ENCODE measurements at regions not wholly inside any gene's neighbourhood (a gene's known extent, or its start where the extent isn't known, plus 50 kb on each side); places are given as distances from the start of the nearest gene placed in this dataset.

DNA sequence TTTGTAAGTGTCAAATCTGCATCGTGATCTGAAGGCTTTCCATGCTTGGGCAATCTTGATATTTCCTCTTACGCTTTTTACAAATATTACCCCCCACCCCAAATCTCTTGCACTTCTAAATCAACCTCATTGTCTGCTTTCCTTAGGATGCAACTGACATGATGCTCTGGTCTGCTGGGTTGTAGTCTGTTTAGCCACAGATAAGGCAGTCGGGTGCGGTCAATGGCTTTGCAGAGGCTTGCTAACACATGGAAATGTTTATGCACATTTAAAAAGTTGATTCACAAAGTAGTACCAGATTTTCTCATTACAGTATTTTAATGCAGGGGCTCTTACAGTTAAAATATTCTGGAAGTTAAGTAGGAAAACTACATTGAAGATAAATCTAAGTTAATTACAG, 172.5 kb downstream of the BAMBI start:
- no peak for DNase-seq (ENCODE audit: low read depth in 2 of 2)
- H3K4me2 ChIP-seq (ENCODE audit: extremely low read depth, insufficient read depth, low read length): no peak overlapping the region

DNA sequence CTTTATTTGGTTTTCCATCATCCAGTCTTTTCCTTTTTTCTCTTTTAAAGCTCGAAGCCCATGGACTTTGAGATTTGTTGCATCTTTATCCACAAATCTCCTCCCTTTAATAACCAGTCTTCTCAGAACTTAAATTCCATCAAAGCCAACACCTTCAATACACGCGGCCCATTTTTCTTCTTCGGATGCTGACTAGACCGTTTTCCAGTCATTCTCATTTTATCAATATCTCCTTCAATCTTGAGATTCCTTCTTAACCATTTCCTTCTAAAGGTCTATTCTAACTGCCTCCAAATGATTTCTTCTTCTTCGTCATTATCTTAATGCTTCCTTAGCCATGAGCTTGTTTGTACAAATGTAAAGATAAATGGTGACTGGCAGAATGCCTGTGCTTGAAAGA, 173.5 kb downstream of the BAMBI start:
- Histone ChIP-seq H3K27me3 (ENCODE audit: control insufficient read depth, insufficient read depth, low read length) (peaks cover 8% of the 10 kb centered on the region), H4K20me1 (ENCODE audit: control insufficient read depth, extremely low read depth, insufficient read depth, low read length) (no peaks in the 10 kb centered on the region), H3K4me3 (replicated peaks in 1 of 4; ENCODE audit: control extremely low read depth in 1 of 4, insufficient read depth in 1 of 4, low read depth in 3 of 4, low read length in 4 of 4) (no peak overlapping the region), H2AFZ (ENCODE audit: low read length) (no peak overlapping the region), H3K4me2 (ENCODE audit: extremely low read depth, insufficient read depth, low read length) (no peak overlapping the region), H3K36me3 (ENCODE audit: control insufficient read depth, insufficient read depth, low read length) (no peaks in the 10 kb centered on the region), H3K27ac (ENCODE audit: insufficient read depth, low read length) (no peak overlapping the region), H3K79me2 (ENCODE audit: control insufficient read depth, insufficient read depth, low read length) (no peaks in the 10 kb centered on the region), H3K9ac (ENCODE audit: insufficient read depth, low read length) (no peak overlapping the region), H3K4me1 (ENCODE audit: control insufficient read depth, extremely low read depth, insufficient read depth, low read length) (no peaks in the 10 kb centered on the region), H3K9me3 (ENCODE audit: control insufficient read depth, insufficient read depth, low read depth, low read length) (no peaks in the 10 kb centered on the region)
- no peak for TF ChIP-seq EZH2 (IDR thresholded peaks at IDR 0.05; ENCODE audit: low read length, missing control alignments)
- TF ChIP-seq, protein P1, sequence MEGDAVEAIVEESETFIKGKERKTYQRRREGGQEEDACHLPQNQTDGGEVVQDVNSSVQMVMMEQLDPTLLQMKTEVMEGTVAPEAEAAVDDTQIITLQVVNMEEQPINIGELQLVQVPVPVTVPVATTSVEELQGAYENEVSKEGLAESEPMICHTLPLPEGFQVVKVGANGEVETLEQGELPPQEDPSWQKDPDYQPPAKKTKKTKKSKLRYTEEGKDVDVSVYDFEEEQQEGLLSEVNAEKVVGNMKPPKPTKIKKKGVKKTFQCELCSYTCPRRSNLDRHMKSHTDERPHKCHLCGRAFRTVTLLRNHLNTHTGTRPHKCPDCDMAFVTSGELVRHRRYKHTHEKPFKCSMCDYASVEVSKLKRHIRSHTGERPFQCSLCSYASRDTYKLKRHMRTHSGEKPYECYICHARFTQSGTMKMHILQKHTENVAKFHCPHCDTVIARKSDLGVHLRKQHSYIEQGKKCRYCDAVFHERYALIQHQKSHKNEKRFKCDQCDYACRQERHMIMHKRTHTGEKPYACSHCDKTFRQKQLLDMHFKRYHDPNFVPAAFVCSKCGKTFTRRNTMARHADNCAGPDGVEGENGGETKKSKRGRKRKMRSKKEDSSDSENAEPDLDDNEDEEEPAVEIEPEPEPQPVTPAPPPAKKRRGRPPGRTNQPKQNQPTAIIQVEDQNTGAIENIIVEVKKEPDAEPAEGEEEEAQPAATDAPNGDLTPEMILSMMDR (conservative IDR thresholded peaks at IDR 0.05 in 1 of 2, IDR thresholded peaks at IDR 0.05 in 1 of 2; ENCODE audit: low read depth in 1 of 2, low read length in 2 of 2): no peak
- DNase-seq (ENCODE audit: low read depth in 2 of 2): no peak

More for the DNA sequence above, 172.5 kb downstream of the BAMBI start:
- Histone ChIP-seq H3K36me3 (ENCODE audit: control insufficient read depth, insufficient read depth, low read length) (no peaks in the 10 kb centered on the region), H3K79me2 (ENCODE audit: control insufficient read depth, insufficient read depth, low read length) (no peaks in the 10 kb centered on the region), H3K4me3 (replicated peaks in 1 of 4; ENCODE audit: control extremely low read depth in 1 of 4, insufficient read depth in 1 of 4, low read depth in 3 of 4, low read length in 4 of 4) (no peak overlapping the region), H3K27me3 (ENCODE audit: control insufficient read depth, insufficient read depth, low read length) (peaks cover 8% of the 10 kb centered on the region), H3K27ac (ENCODE audit: insufficient read depth, low read length) (no peak overlapping the region), H3K4me1 (ENCODE audit: control insufficient read depth, extremely low read depth, insufficient read depth, low read length) (no peaks in the 10 kb centered on the region), H3K9ac (ENCODE audit: insufficient read depth, low read length) (no peak overlapping the region), H2AFZ (ENCODE audit: low read length) (no peak overlapping the region), H3K9me3 (ENCODE audit: control insufficient read depth, insufficient read depth, low read depth, low read length) (no peaks in the 10 kb centered on the region), H4K20me1 (ENCODE audit: control insufficient read depth, extremely low read depth, insufficient read depth, low read length) (no peaks in the 10 kb centered on the region)
- TF ChIP-seq, protein P1 (conservative IDR thresholded peaks at IDR 0.05 in 1 of 2, IDR thresholded peaks at IDR 0.05 in 1 of 2; ENCODE audit: low read depth in 1 of 2, low read length in 2 of 2): no peak
- no peak for TF ChIP-seq EZH2 (IDR thresholded peaks at IDR 0.05; ENCODE audit: low read length, missing control alignments)

DNA sequence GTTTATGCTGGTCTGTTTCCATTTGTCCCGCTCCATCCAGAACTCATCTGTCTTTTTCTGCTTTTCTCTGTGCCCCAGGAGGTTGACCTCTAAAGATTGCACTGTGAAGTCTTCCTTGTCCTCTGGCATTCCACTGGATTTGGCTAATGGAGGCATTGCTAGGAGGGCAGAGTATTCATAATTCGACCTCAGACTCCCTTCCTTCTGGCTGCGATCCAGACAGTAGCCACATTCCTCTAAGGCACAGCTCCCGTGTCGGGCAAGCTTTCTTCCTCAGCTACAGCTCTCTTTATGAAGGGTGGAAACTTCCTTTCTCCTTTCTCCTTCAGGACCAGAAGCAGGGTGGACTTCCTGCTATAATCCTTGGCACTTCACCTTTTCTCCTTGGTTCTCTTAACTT, 175.9 kb downstream of the BAMBI start:
- TF ChIP-seq EZH2 (IDR thresholded peaks at IDR 0.05; ENCODE audit: low read length, missing control alignments): no peak
- TF ChIP-seq, protein P1 (conservative IDR thresholded peaks at IDR 0.05 in 1 of 2, IDR thresholded peaks at IDR 0.05 in 1 of 2; ENCODE audit: low read depth in 1 of 2, low read length in 2 of 2): no peak
- peaks cover 8% of the 10 kb centered on the region for H3K27me3 ChIP-seq (ENCODE audit: control insufficient read depth, insufficient read depth, low read length)
- H3K27ac ChIP-seq (ENCODE audit: insufficient read depth, low read length): no peak overlapping the region
- no peak overlapping the region for H2AFZ ChIP-seq (ENCODE audit: low read length)
- no peaks in the 10 kb centered on the region for H4K20me1 ChIP-seq (ENCODE audit: control insufficient read depth, extremely low read depth, insufficient read depth, low read length)
- H3K36me3 ChIP-seq (ENCODE audit: control insufficient read depth, insufficient read depth, low read length): no peaks in the 10 kb centered on the region
- no peak overlapping the region for H3K4me3 ChIP-seq (replicated peaks in 1 of 4; ENCODE audit: control extremely low read depth in 1 of 4, insufficient read depth in 1 of 4, low read depth in 3 of 4, low read length in 4 of 4)
- H3K4me1 ChIP-seq (ENCODE audit: control insufficient read depth, extremely low read depth, insufficient read depth, low read length): no peaks in the 10 kb centered on the region
- H3K4me2 ChIP-seq (ENCODE audit: extremely low read depth, insufficient read depth, low read length): no peak overlapping the region
- H3K9me3 ChIP-seq (ENCODE audit: control insufficient read depth, insufficient read depth, low read depth, low read length): no peaks in the 10 kb centered on the region
- no peak overlapping the region for H3K9ac ChIP-seq (ENCODE audit: insufficient read depth, low read length)
- peak; percentile 17 to 53 for DNase-seq (ENCODE audit: low read depth in 2 of 2)
- no peaks in the 10 kb centered on the region for H3K79me2 ChIP-seq (ENCODE audit: control insufficient read depth, insufficient read depth, low read length)

Measured in fibroblast of lung (primary cell).